Uterus (tissue), 2 donors: ENCODE measurements at regions not wholly inside any gene's neighbourhood (a gene's known extent, or its start where the extent isn't known, plus 50 kb on each side); places are given as distances from the start of the nearest gene placed in this dataset.

Source experiments
- POLR2A ChIP-seq, 2 donors: fragments of 450-650 bp; IDR thresholded peaks; one replicate each; pipeline ENCODE4 v1.6.1; 2016; ENCODE audit warnings: antibody characterized with exemption in 2 of 2, mild to moderate bottlenecking in 1 of 2, moderate library complexity in 1 of 2
- TF ChIP-seq, protein P1 (sequence below), 4 experiments: fragments of 200-600 bp in 2 of 4; fragments of 450-650 bp in 2 of 4; sonication (generic) in 2 of 4; IDR thresholded peaks; one replicate each; pipeline ENCODE4 v1.5.1; 2016 to 2019; ENCODE audit warnings: antibody characterized with exemption in 4 of 4, mild to moderate bottlenecking in 2 of 4, moderate library complexity in 1 of 4

DNA sequence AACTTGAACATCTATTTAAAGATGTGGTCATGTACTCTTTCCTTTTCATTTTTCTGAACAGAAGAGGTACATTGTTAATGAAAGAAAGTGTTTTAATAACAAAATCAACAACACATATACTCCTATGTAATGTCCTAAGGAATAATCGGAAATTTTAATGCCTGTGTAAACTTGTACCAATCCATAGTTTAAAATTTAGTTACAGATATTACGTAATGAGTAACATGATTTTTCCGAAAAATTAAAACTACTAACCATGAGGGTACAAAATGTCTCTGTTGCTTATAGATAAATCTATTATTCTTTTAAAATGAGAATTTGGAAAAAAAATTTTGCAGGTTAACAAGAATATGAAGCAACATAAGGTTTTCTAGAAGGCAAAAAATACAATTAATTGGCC lies 220.1 kb downstream of the BCAT1 start:
- TF ChIP-seq POLR2A (IDR thresholded peaks at IDR 0.05) = no peak
- TF ChIP-seq, protein P1, sequence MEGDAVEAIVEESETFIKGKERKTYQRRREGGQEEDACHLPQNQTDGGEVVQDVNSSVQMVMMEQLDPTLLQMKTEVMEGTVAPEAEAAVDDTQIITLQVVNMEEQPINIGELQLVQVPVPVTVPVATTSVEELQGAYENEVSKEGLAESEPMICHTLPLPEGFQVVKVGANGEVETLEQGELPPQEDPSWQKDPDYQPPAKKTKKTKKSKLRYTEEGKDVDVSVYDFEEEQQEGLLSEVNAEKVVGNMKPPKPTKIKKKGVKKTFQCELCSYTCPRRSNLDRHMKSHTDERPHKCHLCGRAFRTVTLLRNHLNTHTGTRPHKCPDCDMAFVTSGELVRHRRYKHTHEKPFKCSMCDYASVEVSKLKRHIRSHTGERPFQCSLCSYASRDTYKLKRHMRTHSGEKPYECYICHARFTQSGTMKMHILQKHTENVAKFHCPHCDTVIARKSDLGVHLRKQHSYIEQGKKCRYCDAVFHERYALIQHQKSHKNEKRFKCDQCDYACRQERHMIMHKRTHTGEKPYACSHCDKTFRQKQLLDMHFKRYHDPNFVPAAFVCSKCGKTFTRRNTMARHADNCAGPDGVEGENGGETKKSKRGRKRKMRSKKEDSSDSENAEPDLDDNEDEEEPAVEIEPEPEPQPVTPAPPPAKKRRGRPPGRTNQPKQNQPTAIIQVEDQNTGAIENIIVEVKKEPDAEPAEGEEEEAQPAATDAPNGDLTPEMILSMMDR (IDR thresholded peaks at IDR 0.05) = no peak
